HEK293 (cell line): ENCODE measurements at regions not wholly inside any gene's neighbourhood (a gene's known extent, or its start where the extent isn't known, plus 50 kb on each side); places are given as distances from the start of the nearest gene placed in this dataset.
A peak's percentile ranks its signal among the peaks of the same experiment; 100 is the strongest.

Experiments used
- CTCF ChIA-PET: fragments of 350-600 bp; formaldehyde crosslinking; extraction: SDS; loops from one replicate; lab custom pipeline; 2021; ENCODE audit warnings: antibody characterized with exemption; lab: Yijun Ruan, JAX
- POLR2A ChIA-PET: fragments of 300-600 bp; formaldehyde crosslinking; extraction: SDS; loops from one replicate; lab custom pipeline; 2020; ENCODE audit warnings: antibody characterized with exemption, inconsistent platforms; lab: Yijun Ruan, JAX
- H3K27ac ChIP-seq: fragments of 200-500 bp; sonication (Bioruptor generic); 2 replicates; pipeline ENCODE4 v1.5.1; 2014; ENCODE audit warnings: low read depth, low read length, control low read depth, inconsistent platforms; ENCODE audit errors: extremely low read depth
- H3K36me3 ChIP-seq, 2 experiments: fragments of 200-500 bp in 1 of 2; sonication (Bioruptor generic) in 1 of 2; 1 replicate in 1 of 2; 2 replicates in 1 of 2; pipeline ENCODE4 v1.5.1; 2014 to 2017; ENCODE audit warnings: inconsistent platforms in 2 of 2, low read length in 2 of 2; ENCODE audit not compliant: control insufficient read depth in 2 of 2, insufficient read depth in 1 of 2
- H3K4me1 ChIP-seq: fragments of 200-500 bp; sonication (Bioruptor generic); 2 replicates; pipeline ENCODE4 v1.5.1; 2014; ENCODE audit warnings: mild to moderate bottlenecking, low read length, inconsistent platforms; ENCODE audit not compliant: control insufficient read depth, insufficient read depth
- H3K4me3 ChIP-seq: 2 replicates; pipeline ENCODE4 v1.5.1; 2011; ENCODE audit warnings: low read depth, mild to moderate bottlenecking, control low read depth, low read length, moderate library complexity
- H3K9me3 ChIP-seq: fragments of 200-500 bp; sonication (Bioruptor generic); 2 replicates; pipeline ENCODE4 v1.5.1; 2014; ENCODE audit warnings: low read depth, low read length, inconsistent platforms; ENCODE audit not compliant: control insufficient read depth, insufficient read depth
- HOXC10 ChIP-seq: sonication (generic); formaldehyde crosslinking; IDR thresholded peaks from 2 replicates; pipeline ENCODE4 v1.8.1; 2023; ENCODE audit warnings: mild to moderate bottlenecking, missing genetic modification reagents
- KLF1 ChIP-seq: fragments of 450-650 bp; formaldehyde crosslinking; IDR thresholded peaks from 2 replicates; pipeline ENCODE4 v1.5.1; 2016; ENCODE audit warnings: missing biosample characterization, missing genetic modification characterization
- SP2 ChIP-seq: fragments of 450-650 bp; formaldehyde crosslinking; IDR thresholded peaks from 2 replicates; pipeline ENCODE4 v1.5.1; 2016; ENCODE audit warnings: missing biosample characterization, missing genetic modification characterization
- ZBTB17 ChIP-seq: fragments of 450-650 bp; formaldehyde crosslinking; IDR thresholded peaks from 2 replicates; pipeline ENCODE4 v1.5.1; 2016; ENCODE audit warnings: missing biosample characterization, missing genetic modification characterization
- ZBTB20 ChIP-seq: fragments of 450-650 bp; formaldehyde crosslinking; IDR thresholded peaks from 2 replicates; pipeline ENCODE4 v1.5.1; 2016; ENCODE audit warnings: missing biosample characterization, missing genetic modification characterization
- ZNF174 ChIP-seq: fragments of 450-650 bp; formaldehyde crosslinking; IDR thresholded peaks from 2 replicates; pipeline ENCODE4 v1.5.0; 2017; ENCODE audit warnings: missing biosample characterization, mild to moderate bottlenecking, missing genetic modification characterization
- ZNF18 ChIP-seq: fragments of 450-650 bp; formaldehyde crosslinking; IDR thresholded peaks from 2 replicates; pipeline ENCODE4 v1.5.1; 2016; ENCODE audit warnings: missing biosample characterization, missing genetic modification characterization
- ZNF239 ChIP-seq: fragments of 450-650 bp; formaldehyde crosslinking; IDR thresholded peaks from 2 replicates; pipeline ENCODE4 v1.5.1; 2016; ENCODE audit warnings: missing biosample characterization, missing genetic modification characterization
- ZNF48 ChIP-seq: fragments of 450-650 bp; formaldehyde crosslinking; IDR thresholded peaks from 2 replicates; pipeline ENCODE4 v1.5.1; 2016; ENCODE audit warnings: missing biosample characterization, missing genetic modification characterization
- ZNF600 ChIP-seq: fragments of 450-650 bp; formaldehyde crosslinking; IDR thresholded peaks from 2 replicates; pipeline ENCODE4 v1.5.1; 2016; ENCODE audit warnings: missing biosample characterization, missing genetic modification characterization
- ZNF664 ChIP-seq: fragments of 450-650 bp; formaldehyde crosslinking; IDR thresholded peaks from 2 replicates; pipeline ENCODE4 v1.5.1; 2016; ENCODE audit warnings: missing biosample characterization, missing genetic modification characterization
- ZNF692 ChIP-seq: fragments of 450-650 bp; formaldehyde crosslinking; IDR thresholded peaks from 2 replicates; pipeline ENCODE4 v1.5.1; 2016; ENCODE audit warnings: missing biosample characterization, missing genetic modification characterization
- ZSCAN30 ChIP-seq: fragments of 450-650 bp; IDR thresholded peaks from 2 replicates; pipeline ENCODE4 v1.5.1; 2018; ENCODE audit warnings: missing biosample characterization, mild to moderate bottlenecking, missing genetic modification characterization, moderate library complexity
- TF ChIP-seq, protein P1 (sequence below): fragments of 450-650 bp; formaldehyde crosslinking; IDR thresholded peaks from 2 replicates; pipeline ENCODE4 v1.5.1; 2016; ENCODE audit warnings: missing biosample characterization, missing genetic modification characterization
- TF ChIP-seq, protein P2 (sequence below): fragments of 450-650 bp; formaldehyde crosslinking; IDR thresholded peaks from 2 replicates; pipeline ENCODE4 v1.5.1; 2016; ENCODE audit warnings: missing biosample characterization, missing genetic modification characterization

DNA sequence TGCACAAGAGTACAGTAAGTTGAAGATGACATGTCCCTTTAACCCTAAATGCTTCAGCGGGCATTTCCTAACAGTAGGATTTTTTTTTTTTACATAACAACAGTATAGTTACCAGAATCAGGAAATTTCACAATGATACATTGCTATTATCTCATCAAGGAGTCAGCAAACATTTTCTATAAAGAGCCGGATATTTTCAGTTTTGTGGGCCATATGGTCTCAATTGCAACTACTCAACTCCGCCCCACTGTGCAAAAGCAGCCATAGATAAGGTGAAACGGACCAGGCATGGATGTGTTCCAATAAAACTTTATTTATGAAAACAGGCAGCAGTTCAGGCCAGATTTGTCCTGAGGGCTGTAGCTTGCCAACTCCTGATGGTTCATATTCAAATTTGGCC is 130.6 kb downstream of the SMAD6 start:
- POLR2A ChIA-PET, result no interaction called here
- TF ChIP-seq ZBTB20 (tag by site-specific recombination), result no peak
- 0 out of 2 replicates have a peak, but pooled peaks have one; percentile 27 for TF ChIP-seq KLF1
- 0 out of 2 replicates have a peak, but pooled peaks have one; percentile 18 for TF ChIP-seq ZBTB17 (tag by site-specific recombination)

DNA sequence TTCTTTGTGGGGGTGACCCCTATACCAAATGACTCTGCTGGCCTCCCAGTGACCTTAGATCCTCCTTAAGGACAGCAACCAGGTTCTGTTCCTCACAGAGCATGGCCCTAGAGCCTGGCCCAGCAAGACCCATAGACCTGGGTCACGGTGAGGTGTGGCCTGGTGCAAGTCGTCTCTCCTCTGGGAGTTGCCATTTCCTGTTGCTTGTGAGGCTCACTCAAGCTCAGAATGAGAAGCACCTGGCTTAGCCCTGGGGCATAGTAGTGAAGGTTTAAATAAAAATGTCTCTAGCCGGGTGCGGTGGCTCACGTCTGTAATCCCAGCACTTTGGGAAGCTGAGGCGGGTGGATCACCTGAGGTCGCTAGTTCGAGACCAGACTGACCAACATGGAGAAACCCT is 131.3 kb downstream of the SMAD6 start:
- Histone ChIP-seq H3K4me3 (no peak overlapping the region), H3K9me3 (no peaks in the 10 kb centered on the region), H3K36me3 (no peaks in the 10 kb centered on the region), H3K4me1 (no peaks in the 10 kb centered on the region), H3K27ac (no peak overlapping the region)
- POLR2A ChIA-PET, result no interaction called here
- CTCF ChIA-PET, result interaction anchor here (0.6 to 6.7 kb wide), 3 partner anchors 18 to 277 kb away, joined by 4 to 61 read pairs (median 4); no protein-coding TSS in a partner anchor
- TF ChIP-seq ZSCAN30 (tag by site-specific recombination) (no peak), ZNF174 (no peak), ZNF239 (tag by site-specific recombination) (no peak), ZNF664 (tag by site-specific recombination) (no peak)

More for the DNA sequence above, 130.6 kb downstream of the SMAD6 start:
- no peak overlapping the region for H3K27ac ChIP-seq
- H3K4me3 ChIP-seq, result no peak overlapping the region
- CTCF ChIA-PET, result interaction anchor here (1.0 kb wide), 1 partner anchor 277 kb away, joined by 4 read pairs; no protein-coding TSS in a partner anchor
- H3K4me1 ChIP-seq, result no peaks in the 10 kb centered on the region
- no peaks in the 10 kb centered on the region for H3K9me3 ChIP-seq
- H3K36me3 ChIP-seq, result no peaks in the 10 kb centered on the region

- H3K9me3 ChIP-seq, result no peaks in the 10 kb centered on the region
- no peak for TF ChIP-seq SP2 (tag by site-specific recombination)
- TF ChIP-seq, protein P1, sequence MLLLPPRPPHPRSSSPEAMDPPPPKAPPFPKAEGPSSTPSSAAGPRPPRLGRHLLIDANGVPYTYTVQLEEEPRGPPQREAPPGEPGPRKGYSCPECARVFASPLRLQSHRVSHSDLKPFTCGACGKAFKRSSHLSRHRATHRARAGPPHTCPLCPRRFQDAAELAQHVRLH (tag by site-specific recombination), result no peak
- no peak for TF ChIP-seq HOXC10 (CRISPR knock-in tag)
- TF ChIP-seq ZNF600 (tag by site-specific recombination), result no peak
- TF ChIP-seq ZNF18, result no peak
- TF ChIP-seq, protein P2, sequence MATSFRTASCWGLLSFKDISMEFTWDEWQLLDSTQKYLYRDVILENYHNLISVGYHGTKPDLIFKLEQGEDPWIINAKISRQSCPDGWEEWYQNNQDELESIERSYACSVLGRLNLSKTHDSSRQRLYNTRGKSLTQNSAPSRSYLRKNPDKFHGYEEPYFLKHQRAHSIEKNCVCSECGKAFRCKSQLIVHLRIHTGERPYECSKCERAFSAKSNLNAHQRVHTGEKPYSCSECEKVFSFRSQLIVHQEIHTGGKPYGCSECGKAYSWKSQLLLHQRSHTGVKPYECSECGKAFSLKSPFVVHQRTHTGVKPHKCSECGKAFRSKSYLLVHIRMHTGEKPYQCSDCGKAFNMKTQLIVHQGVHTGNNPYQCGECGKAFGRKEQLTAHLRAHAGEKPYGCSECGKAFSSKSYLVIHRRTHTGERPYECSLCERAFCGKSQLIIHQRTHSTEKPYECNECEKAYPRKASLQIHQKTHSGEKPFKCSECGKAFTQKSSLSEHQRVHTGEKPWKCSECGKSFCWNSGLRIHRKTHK (tag by site-specific recombination), result no peak
- no peak for TF ChIP-seq ZNF48 (tag by site-specific recombination)
- TF ChIP-seq ZNF692 (tag by site-specific recombination), result no peak
- H3K4me3 ChIP-seq, result no peak overlapping the region
- POLR2A ChIA-PET, result no interaction called here
- no peak overlapping the region for H3K27ac ChIP-seq
- no peaks in the 10 kb centered on the region for H3K4me1 ChIP-seq
- CTCF ChIA-PET, result interaction anchor here (0.6 to 6.7 kb wide), 5 partner anchors 18 to 278 kb away, joined by 3 to 61 read pairs (median 4); no protein-coding TSS in a partner anchor
- H3K36me3 ChIP-seq, result no peaks in the 10 kb centered on the region
Measured at GRCh38 chr15:66833803-66834202, 131.8 kb downstream of the SMAD6 start.
